Smooth muscle cell (in vitro differentiated cells): ENCODE measurements at regions not wholly inside any gene's neighbourhood (a gene's known extent, or its start where the extent isn't known, plus 50 kb on each side); places are given as distances from the start of the nearest gene placed in this dataset.

ENCODE experiments used
- DNase-seq: peaks from one replicate; lab custom pipeline; 2025; ENCODE audit not compliant: unreplicated experiment; lab: John Stamatoyannopoulos, UW
- H2AFZ ChIP-seq: fragments of 200-600 bp; sonication (generic); 2 replicates; pipeline ENCODE4 v1.6.0; 2016; ENCODE audit warnings: antibody characterized with exemption, low read depth, mild to moderate bottlenecking
- H3F3A ChIP-seq: fragments of 200-600 bp; sonication (generic); 2 replicates; pipeline ENCODE4 v1.6.0; 2017; ENCODE audit warnings: antibody characterized with exemption, low read depth
- H3K27ac ChIP-seq: fragments of 200-600 bp; sonication (generic); 2 replicates; pipeline ENCODE4 v1.5.1; 2016; ENCODE audit warnings: low read depth, mild to moderate bottlenecking
- H3K27me3 ChIP-seq: fragments of 200-600 bp; sonication (generic); 2 replicates; pipeline ENCODE4 v1.6.1; 2016; ENCODE audit warnings: low read depth, mild to moderate bottlenecking
- H3K36me3 ChIP-seq: fragments of 200-600 bp; sonication (generic); 2 replicates; pipeline ENCODE4 v1.5.1; 2016; ENCODE audit warnings: low read depth
- H3K4me1 ChIP-seq: fragments of 200-600 bp; sonication (generic); 2 replicates; pipeline ENCODE4 v1.5.1; 2016; ENCODE audit warnings: low read depth
- H3K4me2 ChIP-seq: fragments of 200-600 bp; sonication (generic); 2 replicates; pipeline ENCODE4 v1.6.0; 2016; ENCODE audit warnings: mild to moderate bottlenecking
- H3K4me3 ChIP-seq: fragments of 200-600 bp; sonication (generic); 2 replicates; pipeline ENCODE4 v1.5.1; 2016; ENCODE audit warnings: mild to moderate bottlenecking
- H3K79me2 ChIP-seq: fragments of 200-600 bp; sonication (generic); 2 replicates; pipeline ENCODE4 v1.6.0; 2016; ENCODE audit warnings: low read depth, mild to moderate bottlenecking
- H3K9ac ChIP-seq: fragments of 200-600 bp; sonication (generic); 2 replicates; pipeline ENCODE4 v1.6.0; 2016; ENCODE audit warnings: low read depth
- H3K9me3 ChIP-seq: fragments of 200-600 bp; sonication (generic); replicated peaks from 2 replicates; pipeline ENCODE4 v1.5.1; 2016; ENCODE audit warnings: low read depth
- H4K20me1 ChIP-seq: fragments of 200-600 bp; sonication (generic); 2 replicates; pipeline ENCODE4 v1.6.0; 2016; ENCODE audit warnings: low read depth
- CTCF ChIP-seq: fragments of 200-600 bp; sonication (generic); IDR thresholded peaks from 2 replicates; pipeline ENCODE4 v1.5.1; 2017; ENCODE audit warnings: borderline replicate concordance, mild to moderate bottlenecking, antibody characterized with exemption; ENCODE audit not compliant: insufficient read depth, poor library complexity, severe bottlenecking
- WGBS: methylation state at CpG from one replicate; pipeline ENCODE4 v1.1.7; 2016; ENCODE audit warnings: low lambda C conversion rate; 5-methylcytosine and 5-hydroxymethylcytosine counted together

DNA sequence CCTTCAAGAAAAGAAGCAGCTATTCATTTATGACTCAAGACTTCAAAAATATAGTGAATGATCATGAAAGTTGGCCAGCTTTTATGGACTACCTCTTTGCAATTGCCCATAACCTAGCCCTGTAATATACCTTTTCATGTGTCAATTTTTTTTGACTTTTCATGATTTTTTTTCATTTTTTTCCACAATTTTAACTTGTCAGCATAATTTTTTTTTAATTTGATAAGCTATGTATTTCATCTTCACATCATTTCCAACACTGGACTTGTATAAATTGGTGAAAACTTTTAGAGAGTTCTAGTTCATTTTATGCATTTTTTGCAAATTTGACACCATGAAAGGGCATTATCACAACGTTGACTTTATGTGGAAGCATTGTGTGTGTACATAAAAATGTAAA, 220.8 kb upstream of the NFE2L3 start:
- no peak overlapping the region for H3K9ac ChIP-seq
- no peak overlapping the region for H3K4me3 ChIP-seq
- no peaks in the 10 kb centered on the region for H4K20me1 ChIP-seq
- H3K36me3 ChIP-seq: no peaks in the 10 kb centered on the region
- DNase-seq: no peak
- H2AFZ ChIP-seq: no peak overlapping the region
- 90% methylated on average over 1 of the region's 1 CpG for WGBS
- H3K4me1 ChIP-seq: no peaks in the 10 kb centered on the region
- no peaks in the 10 kb centered on the region for H3K79me2 ChIP-seq
- peaks cover 2% of the 10 kb centered on the region for H3K9me3 ChIP-seq
- no peak overlapping the region for H3K4me2 ChIP-seq
- no peak overlapping the region for H3K27ac ChIP-seq
- no peak for TF ChIP-seq CTCF
- no peaks in the 10 kb centered on the region for H3K27me3 ChIP-seq
- H3F3A ChIP-seq: no peaks in the 10 kb centered on the region

- Histone ChIP-seq H3K27me3 (no peaks in the 10 kb centered on the region), H3K4me3 (no peak overlapping the region), H4K20me1 (no peaks in the 10 kb centered on the region), H3K4me2 (no peak overlapping the region), H3K36me3 (no peaks in the 10 kb centered on the region), H3K27ac (no peak overlapping the region), H3K79me2 (no peaks in the 10 kb centered on the region), H3K9me3 (peaks cover 2% of the 10 kb centered on the region), H3F3A (no peaks in the 10 kb centered on the region), H2AFZ (no peak overlapping the region), H3K9ac (no peak overlapping the region), H3K4me1 (no peaks in the 10 kb centered on the region)
- TF ChIP-seq CTCF: no peak
- no peak for DNase-seq
- WGBS: 93% methylated on average over 1 of the region's 1 CpG
Observed at GRCh38 chr7:25933921-25934320, 218.1 kb upstream of the NFE2L3 start.

DNA sequence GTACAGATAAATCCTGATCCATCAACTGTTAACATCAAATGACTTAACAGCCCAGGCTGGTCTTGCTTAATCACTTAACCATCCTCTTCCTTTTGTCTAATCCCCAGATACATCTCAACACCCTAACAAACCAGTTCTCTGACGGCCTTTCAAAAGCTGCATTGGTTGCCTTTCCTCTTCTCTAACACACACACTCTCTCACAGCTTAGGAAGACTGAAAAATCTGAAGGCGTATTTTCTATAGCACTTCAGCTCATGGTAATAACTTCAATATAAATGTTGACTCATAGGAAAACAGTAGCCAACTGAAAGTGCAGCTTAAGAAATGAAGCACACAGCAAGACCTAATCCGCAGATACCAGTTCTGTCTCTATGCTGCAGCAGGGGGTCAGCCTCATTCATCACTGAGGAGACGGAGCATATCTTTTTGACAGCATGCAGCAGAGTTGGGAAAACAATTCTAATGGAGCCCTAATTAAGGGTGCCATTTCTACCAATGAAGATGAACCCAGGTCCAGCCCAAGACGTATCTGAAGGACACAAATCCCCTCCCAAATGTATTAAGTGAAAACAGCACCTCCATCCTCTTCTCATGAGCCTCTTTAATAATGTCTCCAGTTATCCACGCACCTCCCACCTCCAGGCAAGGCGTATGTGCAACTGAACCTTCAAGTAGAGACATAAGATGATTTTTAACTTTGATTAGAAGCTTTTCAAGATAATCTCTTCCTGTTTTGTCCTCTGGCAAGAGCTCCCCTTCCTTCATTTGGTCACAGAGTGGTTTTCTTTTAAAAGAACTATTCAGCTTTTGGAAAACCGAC, 211.7 kb upstream of the NFE2L3 start:
- Histone ChIP-seq H3K4me2 (peak overlapping the region; percentile 70), H3K27ac (peak overlapping the region; percentile 19), H3F3A (peaks cover 4% of the 10 kb centered on the region), H2AFZ (peak overlapping the region; percentile 82), H3K4me1 (peaks cover 12% of the 10 kb centered on the region), H3K36me3 (no peaks in the 10 kb centered on the region), H3K4me3 (peak overlapping the region; percentile 23), H3K9me3 (no peaks in the 10 kb centered on the region), H3K79me2 (no peaks in the 10 kb centered on the region), H3K9ac (no peak overlapping the region), H4K20me1 (no peaks in the 10 kb centered on the region), H3K27me3 (no peaks in the 10 kb centered on the region)
- WGBS: 44% methylated on average over 8 of the region's 8 CpGs
- DNase-seq: no peak
- no peak for TF ChIP-seq CTCF
